HG03460 (cell line): ENCODE measurements at regions not wholly inside any gene's neighbourhood (a gene's known extent, or its start where the extent isn't known, plus 50 kb on each side); places are given as distances from the start of the nearest gene placed in this dataset.
"Not testable (repeated sequence)": the region's sequence is repeated elsewhere in the genome, so short reads cannot be mapped to it uniquely, and the experiment has no call there.

ENCODE experiments used
- ATAC-seq: cut with Tn5 transposase; IDR thresholded peaks from one replicate; pipeline ENCODE4 v1.9.1; 2021; ENCODE audit not compliant: unreplicated experiment

- ATAC-seq = no peak
These were observed 228.5 kb upstream of the ADAMTS3 start for GRCh38 chr4:72797486-72797885.

- no peak for ATAC-seq
These were observed 222.0 kb upstream of the ADAMTS3 start for GRCh38 chr4:72791054-72791453.

- no peak for ATAC-seq
These were observed 217.5 kb upstream of the ADAMTS3 start for GRCh38 chr4:72786401-72786990.

GRCh38 chr4:72779241-72779640 is 210.2 kb upstream of the ADAMTS3 start:
- ATAC-seq = no peak

GRCh38 chr4:72777436-72777835 is 208.4 kb upstream of the ADAMTS3 start:
- no peak for ATAC-seq

- no peak for ATAC-seq
These were observed 201.7 kb upstream of the ADAMTS3 start for GRCh38 chr4:72770708-72771107.

GRCh38 chr4:72768364-72768763 is 199.3 kb upstream of the ADAMTS3 start:
- ATAC-seq = no peak

- ATAC-seq = no peak
These were observed 198.7 kb upstream of the ADAMTS3 start for GRCh38 chr4:72767618-72768302.

GRCh38 chr4:72765788-72766187 is 196.8 kb upstream of the ADAMTS3 start:
- ATAC-seq = not testable (repeated sequence)

GRCh38 chr4:72761368-72762038 is 192.5 kb upstream of the ADAMTS3 start:
- ATAC-seq = no peak

- not testable (repeated sequence) for ATAC-seq
These were observed 184.4 kb upstream of the ADAMTS3 start for GRCh38 chr4:72753414-72753813.

- no peak for ATAC-seq
These were observed 175.2 kb upstream of the ADAMTS3 start for GRCh38 chr4:72744103-72744725.

GRCh38 chr4:72743078-72743477 is 174.1 kb upstream of the ADAMTS3 start:
- no peak for ATAC-seq

GRCh38 chr4:72715299-72715698 is 146.3 kb upstream of the ADAMTS3 start:
- ATAC-seq = no peak

GRCh38 chr4:72714482-72715279 is 145.7 kb upstream of the ADAMTS3 start:
- ATAC-seq = no peak

- no peak for ATAC-seq
These were observed 144.0 kb upstream of the ADAMTS3 start for GRCh38 chr4:72712997-72713396.

GRCh38 chr4:72709475-72709874 is 140.5 kb upstream of the ADAMTS3 start:
- no peak for ATAC-seq

- ATAC-seq = no peak
These were observed 137.7 kb upstream of the ADAMTS3 start for GRCh38 chr4:72706684-72707083.

- not testable (repeated sequence) for ATAC-seq
These were observed 136.1 kb upstream of the ADAMTS3 start for GRCh38 chr4:72704925-72705640.

GRCh38 chr4:72702948-72703347 is 133.9 kb upstream of the ADAMTS3 start:
- no peak for ATAC-seq
